Nucleus accumbens (tissue), 56 donors: ENCODE measurements at regions not wholly inside any gene's neighbourhood (a gene's known extent, or its start where the extent isn't known, plus 50 kb on each side); places are given as distances from the start of the nearest gene placed in this dataset.
A peak's percentile ranks its signal among the peaks of the same experiment; 100 is the strongest.

Experiments
- DNase-seq, 56 donors: peaks; one replicate each; lab custom pipeline; 2025; lab: John Stamatoyannopoulos, UW

- no peak for DNase-seq
Observed at GRCh38 chr2:147385600-147385999, 459.2 kb upstream of the ACVR2A start.

DNA sequence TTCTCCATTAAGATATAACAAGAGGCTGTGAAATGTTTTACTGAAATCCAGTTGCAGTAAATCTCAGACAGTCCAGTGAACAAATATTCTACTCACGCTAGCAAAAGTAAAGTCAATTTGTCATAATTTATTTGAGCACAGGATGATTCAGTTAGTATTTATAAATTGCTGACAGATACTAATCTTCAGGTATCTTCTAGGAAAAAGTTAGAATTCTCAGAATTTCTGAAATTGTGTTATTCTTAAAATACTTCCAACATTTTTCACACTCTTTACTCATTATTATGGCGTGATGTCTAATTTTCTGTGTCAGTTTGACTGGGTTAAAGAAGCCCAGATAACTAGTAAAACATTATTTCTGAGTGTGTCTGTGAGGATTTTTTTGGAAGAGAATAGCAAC is 460.2 kb upstream of the ACVR2A start:
- DNase-seq = no peak

- DNase-seq = no peak
Observed at GRCh38 chr2:147382322-147382948, 462.4 kb upstream of the ACVR2A start.

GRCh38 chr2:147378403-147378802 is 466.4 kb upstream of the ACVR2A start:
- no peak for DNase-seq

- DNase-seq = no peak
Observed at GRCh38 chr2:147375073-147375472, 469.8 kb upstream of the ACVR2A start.

GRCh38 chr2:147374423-147374811 is 470.4 kb upstream of the ACVR2A start:
- no peak for DNase-seq

DNA sequence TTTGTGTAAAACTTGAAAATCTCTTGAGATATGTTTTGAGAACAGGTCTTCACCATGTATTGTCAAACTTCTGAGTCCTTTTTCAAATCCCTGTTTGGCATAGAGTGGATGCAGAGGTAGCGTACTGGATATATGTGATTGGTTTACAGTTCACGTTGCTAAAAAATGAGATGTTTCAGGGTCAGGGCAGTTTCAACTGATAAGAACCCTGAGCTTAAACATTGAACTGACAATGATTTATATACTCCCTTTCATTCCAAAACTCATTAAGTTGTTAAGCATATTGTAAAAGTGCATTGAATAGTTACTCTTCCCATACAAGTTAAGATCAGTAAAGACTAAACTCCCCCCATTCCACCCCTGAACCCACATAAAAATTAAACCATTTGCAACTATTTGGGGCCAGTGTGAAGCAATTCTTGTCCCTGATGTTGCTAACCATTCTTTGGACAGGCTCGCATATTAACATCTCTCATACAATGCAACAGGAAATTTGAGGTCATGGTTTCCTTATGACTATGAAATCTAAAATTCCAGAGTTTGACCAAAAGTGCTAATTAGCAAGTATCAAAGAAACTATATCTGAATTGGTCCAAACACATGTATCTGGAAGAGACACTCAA is 470.9 kb upstream of the ACVR2A start:
- no peak for DNase-seq

DNA sequence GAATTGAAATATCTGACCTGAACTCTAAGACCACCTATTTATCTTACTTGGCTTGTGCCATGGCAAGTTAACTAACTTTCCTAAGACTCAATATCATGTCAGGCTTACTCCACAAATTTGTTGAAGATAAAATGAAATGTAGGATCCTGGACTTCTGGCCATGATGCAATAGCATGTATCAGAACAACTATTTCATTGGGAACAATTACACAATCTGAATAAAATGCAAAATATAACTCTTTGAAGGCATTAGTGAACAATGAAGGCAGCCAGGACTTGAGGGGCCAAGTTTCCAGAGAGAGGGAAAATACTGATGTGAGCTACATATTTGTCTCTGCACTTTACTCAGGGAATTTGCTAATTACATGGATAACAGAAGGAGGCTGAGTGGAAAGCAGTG is 476.5 kb upstream of the ACVR2A start:
- DNase-seq = no peak

- no peak for DNase-seq
Observed at GRCh38 chr2:147366279-147366678, 478.6 kb upstream of the ACVR2A start.

- DNase-seq = peak in 22 of 56 donors; percentile 5 to 53 (median 12)
Observed at GRCh38 chr2:147365622-147366021, 479.2 kb upstream of the ACVR2A start.

GRCh38 chr2:147364597-147364996 is 480.2 kb upstream of the ACVR2A start:
- DNase-seq = no peak

- DNase-seq = no peak
Observed at GRCh38 chr2:147363181-147363580, 481.6 kb upstream of the ACVR2A start.

GRCh38 chr2:147358375-147358774 is 486.5 kb upstream of the ACVR2A start:
- DNase-seq = no peak

GRCh38 chr2:147356157-147356556 is 488.7 kb upstream of the ACVR2A start:
- no peak for DNase-seq

- no peak for DNase-seq
Observed at GRCh38 chr2:147355706-147356105, 489.1 kb upstream of the ACVR2A start.

DNA sequence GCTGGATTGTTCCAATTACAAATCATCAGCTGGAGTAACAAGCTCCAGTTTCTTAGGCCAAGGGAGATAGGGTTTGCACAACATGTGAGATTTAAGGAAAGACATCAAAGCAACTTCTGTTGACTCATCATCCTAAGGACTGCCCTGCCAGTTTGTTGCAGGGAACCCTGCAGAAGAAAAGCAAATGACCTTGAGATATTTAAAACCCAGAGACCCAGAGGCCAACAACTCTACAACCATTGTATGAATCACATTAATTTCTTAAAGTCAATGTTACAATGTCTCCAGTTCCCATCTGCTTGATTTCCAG is 491.8 kb upstream of the ACVR2A start:
- DNase-seq = no peak

GRCh38 chr2:147352264-147353071 is 492.4 kb upstream of the ACVR2A start:
- no peak for DNase-seq

DNA sequence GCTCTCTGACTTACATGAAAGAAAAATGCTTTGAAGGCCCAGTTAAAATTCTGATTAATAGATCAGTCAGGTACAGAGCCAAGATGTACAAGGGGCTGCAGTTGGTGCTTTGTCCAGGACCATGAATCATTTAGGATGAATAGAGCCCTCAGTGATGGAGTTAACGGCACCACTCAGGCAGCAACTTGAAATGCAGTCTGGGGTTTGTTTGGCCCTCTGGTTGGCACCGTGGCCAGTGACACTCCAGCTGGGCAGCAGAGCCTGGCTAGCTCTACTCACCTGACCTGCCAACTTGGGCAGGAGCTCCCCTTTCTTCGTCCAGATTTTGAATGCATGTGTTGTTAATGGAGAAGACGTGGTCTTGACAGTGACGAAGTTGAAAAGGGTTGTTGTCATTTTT is 493.0 kb upstream of the ACVR2A start:
- peak in 5 of 56 donors; percentile 2 to 12 (median 3) for DNase-seq

- no peak for DNase-seq
Observed at GRCh38 chr2:147348931-147349555, 495.8 kb upstream of the ACVR2A start.

DNA sequence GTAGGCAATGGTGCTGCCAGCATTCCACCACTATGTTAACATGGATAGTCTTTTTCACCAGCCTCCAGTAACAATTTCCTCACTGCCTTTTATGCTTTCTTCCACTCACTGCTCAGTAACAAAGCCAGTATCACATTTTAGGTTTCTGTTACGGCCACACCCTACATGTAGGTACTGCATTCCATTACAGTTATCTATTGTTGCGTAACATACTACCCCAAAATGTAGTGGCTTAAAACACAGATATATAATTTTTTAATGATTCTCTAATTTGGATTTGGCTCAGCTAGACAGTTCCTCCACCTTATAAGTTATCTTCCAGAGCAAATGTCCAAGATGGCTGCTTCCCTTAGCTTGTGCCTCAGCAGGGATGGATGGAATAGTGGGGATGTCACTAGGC is 498.7 kb upstream of the ACVR2A start:
- DNase-seq = no peak

GRCh38 chr2:147345246-147345645 is 499.6 kb upstream of the ACVR2A start:
- DNase-seq = no peak

DNA sequence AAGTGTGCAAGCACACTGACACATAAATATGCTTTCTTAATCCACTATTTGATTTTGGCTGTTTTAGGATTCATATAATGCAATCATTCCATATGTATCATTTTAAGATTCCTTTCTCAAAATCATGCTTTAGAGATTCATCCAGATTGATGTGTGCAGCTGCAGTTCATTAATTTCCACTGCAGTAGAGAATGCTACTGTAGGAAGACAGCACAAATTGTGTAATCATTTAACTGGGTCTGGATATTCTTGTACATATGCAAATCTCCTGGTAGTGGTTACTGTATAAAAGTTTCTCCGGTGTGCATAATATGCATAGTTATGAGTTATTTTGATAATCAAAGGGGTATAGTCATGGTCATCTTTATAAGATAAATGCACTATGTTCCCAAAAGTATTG is 502.5 kb upstream of the ACVR2A start:
- DNase-seq = no peak
